ENCODE measurements at regions not wholly inside any gene's neighbourhood (a gene's known extent, or its start where the extent isn't known, plus 50 kb on each side); places are given as distances from the start of the nearest gene placed in this dataset.

GRCh38 chr14:84025106-84026012 is 1504.6 kb upstream of the FLRT2 start:
- TF ChIP-seq, protein P1, sequence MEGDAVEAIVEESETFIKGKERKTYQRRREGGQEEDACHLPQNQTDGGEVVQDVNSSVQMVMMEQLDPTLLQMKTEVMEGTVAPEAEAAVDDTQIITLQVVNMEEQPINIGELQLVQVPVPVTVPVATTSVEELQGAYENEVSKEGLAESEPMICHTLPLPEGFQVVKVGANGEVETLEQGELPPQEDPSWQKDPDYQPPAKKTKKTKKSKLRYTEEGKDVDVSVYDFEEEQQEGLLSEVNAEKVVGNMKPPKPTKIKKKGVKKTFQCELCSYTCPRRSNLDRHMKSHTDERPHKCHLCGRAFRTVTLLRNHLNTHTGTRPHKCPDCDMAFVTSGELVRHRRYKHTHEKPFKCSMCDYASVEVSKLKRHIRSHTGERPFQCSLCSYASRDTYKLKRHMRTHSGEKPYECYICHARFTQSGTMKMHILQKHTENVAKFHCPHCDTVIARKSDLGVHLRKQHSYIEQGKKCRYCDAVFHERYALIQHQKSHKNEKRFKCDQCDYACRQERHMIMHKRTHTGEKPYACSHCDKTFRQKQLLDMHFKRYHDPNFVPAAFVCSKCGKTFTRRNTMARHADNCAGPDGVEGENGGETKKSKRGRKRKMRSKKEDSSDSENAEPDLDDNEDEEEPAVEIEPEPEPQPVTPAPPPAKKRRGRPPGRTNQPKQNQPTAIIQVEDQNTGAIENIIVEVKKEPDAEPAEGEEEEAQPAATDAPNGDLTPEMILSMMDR (IDR thresholded peaks at IDR 0.05; ENCODE audit: insufficient read depth, low read length, poor library complexity, severe bottlenecking), result no peak
- no peak overlapping the region for H3K4me3 ChIP-seq (replicated peaks; ENCODE audit: low read depth, low read length)
- DNase-seq (ENCODE audit: extremely low read depth, insufficient read length), result no peak
- no peaks in the 10 kb centered on the region for H3K36me3 ChIP-seq (ENCODE audit: control insufficient read depth, insufficient read depth, low read length)
- H3K27me3 ChIP-seq (replicated peaks; ENCODE audit: control insufficient read depth, insufficient read depth, low read length), result no peaks in the 10 kb centered on the region

GRCh38 chr14:84027351-84027750 is 1502.6 kb upstream of the FLRT2 start:
- Histone ChIP-seq H3K36me3 (ENCODE audit: control insufficient read depth, insufficient read depth, low read length) (no peaks in the 10 kb centered on the region), H3K27me3 (replicated peaks; ENCODE audit: control insufficient read depth, insufficient read depth, low read length) (no peaks in the 10 kb centered on the region), H3K4me3 (replicated peaks; ENCODE audit: low read depth, low read length) (no peak overlapping the region)
- TF ChIP-seq, protein P1 (IDR thresholded peaks at IDR 0.05; ENCODE audit: insufficient read depth, low read length, poor library complexity, severe bottlenecking), result no peak
- no peak for DNase-seq (ENCODE audit: extremely low read depth, insufficient read length)

DNA sequence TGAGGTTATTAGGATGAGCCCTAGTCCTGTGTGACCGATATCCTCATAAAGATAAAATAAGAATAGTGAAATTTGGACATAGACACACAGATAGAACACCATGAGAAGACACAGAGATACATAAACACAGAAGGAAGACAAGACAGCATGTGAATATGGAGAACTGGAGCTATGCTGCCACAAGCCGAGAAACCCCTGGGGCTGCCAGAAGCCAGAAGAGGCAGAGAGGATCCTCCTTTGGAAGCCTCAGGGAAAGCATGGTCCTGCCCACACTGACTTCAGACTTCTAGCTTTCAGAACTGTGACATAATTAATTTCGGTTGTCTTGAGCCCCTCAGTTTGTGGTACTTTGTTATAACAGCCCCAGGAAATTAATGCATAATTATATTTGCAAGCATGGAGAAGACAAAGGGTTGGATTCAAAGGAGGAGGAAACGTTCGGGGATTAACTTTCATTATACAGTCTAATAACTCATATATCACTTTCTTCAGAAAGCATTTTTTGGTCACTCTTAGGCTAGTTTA is 1501.8 kb upstream of the FLRT2 start:
- no peak overlapping the region for H3K4me3 ChIP-seq (replicated peaks; ENCODE audit: low read depth, low read length)
- TF ChIP-seq, protein P1 (IDR thresholded peaks at IDR 0.05; ENCODE audit: insufficient read depth, low read length, poor library complexity, severe bottlenecking), result no peak
- no peaks in the 10 kb centered on the region for H3K36me3 ChIP-seq (ENCODE audit: control insufficient read depth, insufficient read depth, low read length)
- DNase-seq (ENCODE audit: extremely low read depth, insufficient read length), result no peak
- H3K27me3 ChIP-seq (replicated peaks; ENCODE audit: control insufficient read depth, insufficient read depth, low read length), result no peaks in the 10 kb centered on the region

GRCh38 chr14:84029246-84029645 is 1500.7 kb upstream of the FLRT2 start:
- Histone ChIP-seq H3K36me3 (ENCODE audit: control insufficient read depth, insufficient read depth, low read length) (no peaks in the 10 kb centered on the region), H3K4me3 (replicated peaks; ENCODE audit: low read depth, low read length) (no peak overlapping the region), H3K27me3 (replicated peaks; ENCODE audit: control insufficient read depth, insufficient read depth, low read length) (no peaks in the 10 kb centered on the region)
- TF ChIP-seq, protein P1 (IDR thresholded peaks at IDR 0.05; ENCODE audit: insufficient read depth, low read length, poor library complexity, severe bottlenecking), result no peak
- DNase-seq (ENCODE audit: extremely low read depth, insufficient read length), result no peak

- H3K36me3 ChIP-seq (ENCODE audit: control insufficient read depth, insufficient read depth, low read length), result no peaks in the 10 kb centered on the region
- H3K4me3 ChIP-seq (replicated peaks; ENCODE audit: low read depth, low read length), result no peak overlapping the region
- no peaks in the 10 kb centered on the region for H3K27me3 ChIP-seq (replicated peaks; ENCODE audit: control insufficient read depth, insufficient read depth, low read length)
- TF ChIP-seq, protein P1 (IDR thresholded peaks at IDR 0.05; ENCODE audit: insufficient read depth, low read length, poor library complexity, severe bottlenecking), result no peak
- no peak for DNase-seq (ENCODE audit: extremely low read depth, insufficient read length)
These were observed 1500.2 kb upstream of the FLRT2 start for GRCh38 chr14:84029720-84030119.
